Kidney (tissue), 13 donors: ENCODE measurements at regions not wholly inside any gene's neighbourhood (a gene's known extent, or its start where the extent isn't known, plus 50 kb on each side); places are given as distances from the start of the nearest gene placed in this dataset.

Experiments used
- DNase-seq, 5 donors: peaks; one replicate each; pipeline ENCODE4 v3.0.0-alpha.2; 2013 to 2020
- FAIRE-seq: peaks from 2 replicates; lab custom pipeline; 2012; peaks lifted over from hg19 to GRCh38; lab: Jason Lieb, UNC
- H3K27ac ChIP-seq, 2 donors: one replicate each; pipeline ENCODE4 v1.7.0; 2013; ENCODE audit warnings: low read depth in 2 of 2, low read length in 2 of 2, inconsistent platforms in 1 of 2
- H3K27me3 ChIP-seq: one replicate; pipeline ENCODE4 v1.7.1; 2013; ENCODE audit warnings: low read length, inconsistent platforms; ENCODE audit not compliant: control insufficient read depth, insufficient read depth
- H3K36me3 ChIP-seq, 3 donors: one replicate each; pipeline versions ENCODE4 v1.7.0 to v1.7.1; 2013; ENCODE audit warnings: low read length in 3 of 3, control low read depth in 1 of 3, inconsistent platforms in 1 of 3; ENCODE audit not compliant: insufficient read depth in 3 of 3, control insufficient read depth in 2 of 3
- H3K4me1 ChIP-seq, 3 donors: one replicate each; pipeline versions ENCODE4 v1.7.0 to v1.7.1; 2013; ENCODE audit warnings: low read length in 3 of 3, inconsistent platforms in 1 of 3, low read depth in 1 of 3; ENCODE audit not compliant: control insufficient read depth in 2 of 3, insufficient read depth in 2 of 3
- H3K4me3 ChIP-seq, 3 donors: one replicate each; pipeline versions ENCODE4 v1.7.0 to v1.8.1; 2013; ENCODE audit warnings: low read length in 3 of 3, control low read depth in 1 of 3, inconsistent platforms in 1 of 3
- H3K9ac ChIP-seq, 3 donors: one replicate each; pipeline versions ENCODE4 v1.7.0 to v1.7.1; 2013; ENCODE audit warnings: low read length in 3 of 3, control low read depth in 1 of 3, inconsistent platforms in 1 of 3
- H3K9me3 ChIP-seq, 3 donors: one replicate each; pipeline versions ENCODE4 v1.7.0 to v1.7.1; 2013; ENCODE audit warnings: low read length in 3 of 3, control low read depth in 1 of 3, inconsistent platforms in 1 of 3; ENCODE audit not compliant: control insufficient read depth in 2 of 3, insufficient read depth in 1 of 3
- CTCF ChIP-seq: IDR thresholded peaks from 3 replicates; pipeline ENCODE4 v1.5.1; 2012; ENCODE audit warnings: mild to moderate bottlenecking, moderate library complexity, borderline replicate concordance; ENCODE audit not compliant: insufficient read depth; ENCODE audit errors: extremely low read depth
- intact Hi-C: fragments of 100-400 bp; cut with DNase I; formaldehyde crosslinking; loops from one replicate; pipeline ENCODE4 v1.11.1; 2022
- donor health status: control.
- donor health status: control.
- donor health status: control.
- donor health status: control.
- donor health status: control.
- donor health status: DM: yes; HTN: yes; CAD: no.
- donor health status: Normal renal cell carcinoma (clear cell type).

DNA sequence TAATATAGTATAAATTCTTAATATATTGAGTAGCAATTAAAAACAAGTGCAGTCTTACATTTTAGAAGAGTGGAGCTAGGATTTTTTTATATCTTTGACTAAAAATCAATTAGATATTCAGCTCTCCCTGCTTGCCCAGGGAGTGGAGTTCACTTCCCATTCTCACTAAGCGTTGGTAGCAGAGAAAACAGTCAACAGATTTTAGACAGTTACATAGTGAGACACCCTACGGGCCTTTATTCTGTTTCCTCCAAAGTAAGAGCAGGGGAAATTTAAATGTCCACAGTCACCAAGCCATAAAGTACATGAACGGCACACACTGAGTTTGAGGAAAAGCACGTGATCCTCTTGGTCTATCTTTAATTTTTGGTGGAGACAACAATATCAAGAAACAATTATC is 131.6 kb upstream of the PLEKHG7 start:
- DNase-seq (no peak), FAIRE-seq (no peak)
- Histone ChIP-seq H3K36me3 (no peaks in the 10 kb centered on the region), H3K4me1 (peaks cover 3 to 6% (median 5%) of the 10 kb centered on the region in 3 donors), H3K27me3 (no peaks in the 10 kb centered on the region), H3K9ac (no peak overlapping the region), H3K27ac (no peak overlapping the region), H3K4me3 (no peak overlapping the region), H3K9me3 (no peaks in the 10 kb centered on the region)
- no peak for TF ChIP-seq CTCF
- intact Hi-C loops: loop anchor here (10.0 kb wide), 1 partner anchor 426 kb away; the partner anchor contains the start of gene BTG1

- peak; percentile 89 for FAIRE-seq
- no peaks in the 10 kb centered on the region for H3K9me3 ChIP-seq
Observed at GRCh38 chr12:92570056-92570753, 132.6 kb upstream of the PLEKHG7 start.

GRCh38 chr12:92568691-92569090 is 134.1 kb upstream of the PLEKHG7 start:
- Histone ChIP-seq H3K9ac (no peak overlapping the region), H3K9me3 (no peaks in the 10 kb centered on the region), H3K4me3 (no peak overlapping the region), H3K4me1 (peaks cover 0 to 5% (median 0%) of the 10 kb centered on the region in 3 donors), H3K36me3 (no peaks in the 10 kb centered on the region), H3K27ac (no peak overlapping the region), H3K27me3 (no peaks in the 10 kb centered on the region)
- TF ChIP-seq CTCF: no peak
- intact Hi-C loops: no loop called here
- DNase-seq: no peak
- no peak for FAIRE-seq

More at GRCh38 chr12:92570056-92570753, 132.6 kb upstream of the PLEKHG7 start:
- Histone ChIP-seq H3K27ac (no peak overlapping the region), H3K9ac (no peak overlapping the region), H3K36me3 (no peaks in the 10 kb centered on the region), H3K4me3 (no peak overlapping the region), H3K27me3 (no peaks in the 10 kb centered on the region), H3K4me1 (peaks cover 2 to 6% (median 5%) of the 10 kb centered on the region in 3 donors)
- intact Hi-C loops: loop anchor here (10.0 kb wide), 1 partner anchor 425 kb away; the partner anchor contains the start of gene BTG1
- DNase-seq: peak in 4 of 5 donors; percentile 58 to 94 (median 77)
- peak; percentile 91 for TF ChIP-seq CTCF
